ENCODE measurements at regions not wholly inside any gene's neighbourhood (a gene's known extent, or its start where the extent isn't known, plus 50 kb on each side); places are given as distances from the start of the nearest gene placed in this dataset.
"Not testable (repeated sequence)": the region's sequence is repeated elsewhere in the genome, so short reads cannot be mapped to it uniquely, and the experiment has no call there.

DNA sequence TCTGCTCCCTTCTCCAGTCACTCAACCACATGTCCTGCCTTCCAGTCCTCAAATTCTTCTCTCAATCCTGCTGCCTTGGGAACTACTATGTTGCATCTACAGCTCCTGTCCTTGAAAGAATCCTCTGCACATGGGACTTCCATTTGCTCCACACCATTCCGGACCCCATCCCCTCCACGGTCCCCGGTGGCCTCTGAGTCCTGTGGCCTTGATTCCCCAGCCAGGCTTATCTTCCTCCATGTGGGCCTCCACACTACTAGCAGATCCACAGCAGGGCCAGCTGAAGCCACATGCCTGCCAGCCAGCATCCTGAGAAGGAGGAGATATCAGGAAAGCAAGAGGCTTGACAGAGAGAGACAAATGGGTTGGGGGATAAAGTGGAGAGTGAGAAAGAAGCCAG, 1323.8 kb downstream of the UQCRFS1 start:
- no peak for DNase-seq

DNA sequence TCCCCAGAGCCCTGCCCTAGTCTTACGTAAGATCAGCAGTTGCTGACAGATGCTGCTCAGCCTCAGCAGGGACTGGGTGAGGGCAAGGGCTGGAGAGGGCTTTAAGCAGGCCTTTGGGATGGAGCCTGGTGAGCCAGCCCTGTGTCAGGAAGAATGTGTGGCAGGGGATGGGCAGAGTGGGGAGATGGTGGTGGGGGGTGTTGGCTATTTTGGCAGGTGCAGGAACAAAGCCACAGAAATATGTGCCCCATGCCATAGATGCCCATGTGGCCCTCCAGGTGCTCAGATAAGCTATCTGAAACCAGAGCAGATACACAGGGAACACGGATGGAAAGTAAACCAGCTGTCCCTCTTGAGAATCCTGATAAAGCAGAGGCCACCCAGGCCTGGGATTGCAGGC, 1325.0 kb downstream of the UQCRFS1 start:
- DNase-seq = no peak

DNA sequence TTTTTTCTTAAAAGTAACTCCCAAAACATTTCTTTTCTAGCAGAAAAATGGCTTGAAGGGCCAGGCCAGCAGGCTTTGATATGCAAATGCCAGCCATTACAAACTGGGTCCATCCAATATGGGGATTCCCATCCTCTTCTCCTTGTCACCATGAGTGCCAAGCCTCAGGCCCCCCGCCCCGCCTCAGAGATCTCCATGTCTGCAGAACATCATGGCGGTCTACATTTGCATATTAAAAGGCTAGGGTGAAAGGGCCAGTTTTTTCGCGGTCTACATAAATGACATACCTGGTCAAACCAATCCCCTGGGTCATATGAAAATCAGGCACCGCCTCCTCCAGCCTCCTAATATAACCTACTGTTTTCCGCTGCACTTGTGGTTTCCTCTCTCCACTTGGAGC, 1327.6 kb downstream of the UQCRFS1 start:
- DNase-seq = no peak

DNA sequence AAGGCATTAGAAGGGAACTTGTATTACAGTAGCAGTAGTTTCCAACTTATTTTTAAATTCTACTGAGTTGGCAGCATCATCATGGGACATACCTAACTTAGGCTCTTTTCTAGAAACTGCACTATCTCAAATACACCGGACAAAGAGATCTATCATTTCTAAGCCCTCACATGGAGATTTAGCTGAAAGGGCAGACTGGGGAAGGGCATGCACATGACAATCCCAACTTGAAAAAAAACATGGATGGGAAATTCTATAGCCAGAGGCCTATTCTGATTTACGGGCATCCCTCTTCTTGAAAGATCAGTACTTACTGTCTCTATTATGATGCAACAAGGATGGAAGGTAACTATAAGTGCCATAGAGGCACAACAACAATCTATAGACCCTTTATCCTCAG, 1328.6 kb downstream of the UQCRFS1 start:
- DNase-seq = no peak

DNA sequence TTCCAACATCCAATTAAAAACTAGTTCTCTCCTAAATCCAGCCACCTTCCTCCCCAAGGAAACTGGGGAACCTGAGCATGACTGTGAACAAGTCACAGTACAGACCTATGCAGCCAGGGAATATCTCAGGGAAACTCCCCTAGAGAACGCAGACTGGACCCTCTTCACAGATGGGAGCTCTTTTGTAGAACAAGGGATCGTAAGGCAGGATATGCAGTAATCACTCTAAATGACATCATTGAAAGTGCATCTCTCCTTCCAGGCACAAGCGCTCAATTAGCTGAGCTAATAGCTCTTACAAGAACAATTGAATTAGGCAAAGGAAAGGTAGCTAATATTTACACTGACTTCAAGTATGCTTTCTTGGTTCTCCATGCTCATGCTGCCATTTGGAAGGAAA, 1331.7 kb downstream of the UQCRFS1 start:
- DNase-seq = no peak

DNA sequence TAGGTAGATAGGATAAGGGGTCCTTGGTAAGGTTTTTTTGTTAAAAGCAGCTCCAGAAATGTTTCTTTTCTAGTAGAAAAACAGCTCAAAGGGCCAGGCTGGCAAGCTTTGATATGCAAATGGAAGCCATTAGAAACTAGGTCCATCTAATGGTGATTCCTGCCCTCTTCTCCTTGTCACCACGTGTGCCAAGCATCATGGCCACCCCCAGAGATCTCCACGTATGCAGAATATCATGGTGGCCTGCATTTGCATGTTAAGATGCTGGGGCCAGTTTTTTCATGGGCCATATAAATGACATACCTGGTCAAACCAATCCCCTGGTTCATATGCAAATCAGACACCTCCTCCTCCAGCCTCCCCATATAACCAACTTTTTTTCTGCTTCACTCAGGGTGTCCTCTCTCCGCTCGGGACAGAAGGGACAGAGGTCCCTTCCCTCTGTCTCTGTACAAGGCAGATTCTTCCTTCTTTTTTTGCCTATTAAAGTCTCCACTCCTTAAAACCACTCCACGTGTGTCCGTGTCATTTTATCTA, 1335.9 kb downstream of the UQCRFS1 start:
- no peak for DNase-seq

DNA sequence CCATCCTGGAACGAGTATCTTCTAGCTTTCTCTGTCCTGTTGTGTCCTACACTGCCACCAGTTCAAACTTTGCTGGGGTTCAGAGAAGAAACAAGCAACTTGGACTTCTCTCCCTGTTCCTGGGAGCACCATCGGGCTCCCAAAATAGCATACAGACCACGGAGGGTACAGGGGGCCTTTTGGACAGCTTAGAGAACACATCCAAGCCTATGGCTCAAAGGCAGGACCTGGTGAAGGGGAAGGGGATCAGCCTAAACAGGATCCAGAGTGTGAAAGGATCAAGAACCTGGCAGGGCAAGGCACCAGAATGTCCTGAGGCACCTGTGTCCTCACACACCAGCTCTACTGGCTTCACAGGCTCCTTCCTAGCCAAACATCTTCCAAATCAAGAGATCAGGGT, 1336.5 kb downstream of the UQCRFS1 start:
- no peak for DNase-seq

DNA sequence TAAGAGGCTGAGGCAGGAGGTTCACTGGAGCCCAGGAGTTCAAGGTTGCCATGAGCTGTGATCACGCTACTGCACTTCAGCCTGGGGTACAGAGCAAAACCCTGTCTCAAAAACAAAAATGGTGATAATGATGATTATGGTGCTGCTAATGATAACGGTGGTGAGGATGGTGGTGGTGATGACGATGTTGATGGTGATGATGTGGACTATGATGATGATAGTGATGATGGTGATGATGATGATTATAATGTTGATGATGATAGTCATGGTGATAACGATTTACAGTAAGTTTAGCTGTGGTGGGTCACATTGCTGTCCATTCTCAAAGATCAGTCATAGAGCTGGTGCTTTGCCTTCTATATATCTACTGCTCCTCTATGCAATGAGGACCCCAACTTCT, 1340.6 kb downstream of the UQCRFS1 start:
- no peak for DNase-seq

DNA sequence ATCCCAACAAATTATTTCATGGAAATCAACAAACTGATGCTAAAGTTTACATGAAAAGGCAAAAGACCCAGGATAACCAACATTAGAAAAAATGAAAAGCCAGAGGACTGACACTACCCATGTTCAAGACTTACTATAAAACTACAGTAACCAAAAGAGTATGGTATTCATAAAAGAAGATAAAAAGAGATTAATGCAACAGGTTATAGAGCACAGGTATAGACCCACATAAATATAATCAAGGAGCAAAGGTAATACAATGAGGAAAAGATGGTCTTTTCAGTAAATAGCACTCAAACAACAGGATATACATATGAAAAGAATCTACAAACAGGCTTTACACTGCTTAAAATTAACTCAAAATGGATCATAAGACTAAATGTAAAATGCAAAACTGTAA, 1342.7 kb downstream of the UQCRFS1 start:
- DNase-seq = no peak

DNA sequence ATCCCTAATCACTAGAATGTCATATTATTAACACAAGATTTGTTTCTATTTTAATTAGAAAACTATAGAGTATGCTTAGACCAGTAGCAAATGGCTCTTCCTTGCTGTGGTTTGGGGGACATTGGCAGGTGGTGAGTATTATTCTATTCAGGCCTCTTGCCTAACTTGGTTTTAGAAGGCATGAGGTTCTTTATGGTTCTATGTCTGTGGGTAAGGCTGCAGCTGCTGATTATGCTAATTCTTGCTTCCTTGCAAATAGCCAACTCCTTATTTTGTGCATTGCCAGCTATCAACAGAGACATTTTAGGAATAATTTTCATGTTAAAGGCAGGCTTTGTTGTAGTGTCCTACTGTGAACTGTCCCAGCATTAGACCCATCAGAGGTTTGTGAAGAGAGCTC, 1344.9 kb downstream of the UQCRFS1 start:
- DNase-seq = no peak

DNA sequence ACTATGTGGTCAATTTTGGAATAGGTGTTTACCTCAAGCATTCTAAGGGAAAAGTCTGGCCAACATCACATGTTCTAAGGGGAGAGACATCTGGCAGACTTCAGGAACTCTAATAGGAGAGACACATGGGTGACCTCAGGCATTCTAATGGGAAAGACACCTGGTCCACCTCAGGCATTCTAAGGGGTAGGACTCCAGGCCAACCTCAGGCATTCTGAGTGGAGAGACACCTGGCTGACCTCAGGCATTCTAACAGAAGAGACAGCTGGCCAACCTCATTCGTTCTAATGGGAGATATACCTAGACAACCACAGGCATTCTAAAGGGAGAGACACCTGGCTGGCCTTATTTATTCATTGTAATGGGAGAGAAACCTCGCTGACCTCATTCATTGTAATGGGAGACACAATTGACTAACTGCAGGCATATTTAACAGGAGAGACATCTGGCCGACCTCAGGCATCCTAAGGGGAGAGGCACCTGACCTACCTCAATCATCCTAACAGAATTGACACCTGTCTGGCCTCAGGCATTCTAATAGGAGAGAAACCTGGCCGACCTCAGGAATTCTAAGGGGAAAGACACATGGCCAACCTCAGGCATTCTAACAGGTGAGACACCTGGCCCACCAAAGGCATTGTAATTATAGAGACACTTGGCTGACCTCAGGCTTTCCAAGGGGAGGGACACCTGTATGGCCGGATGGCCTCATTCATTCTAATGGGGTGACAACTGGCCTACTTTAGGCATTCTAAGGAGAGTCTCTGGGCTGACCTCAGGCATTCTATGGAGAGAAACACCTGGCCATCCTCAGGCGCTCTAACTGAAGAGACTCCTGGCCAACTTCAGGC, 1346.8 kb downstream of the UQCRFS1 start:
- no peak for DNase-seq

DNA sequence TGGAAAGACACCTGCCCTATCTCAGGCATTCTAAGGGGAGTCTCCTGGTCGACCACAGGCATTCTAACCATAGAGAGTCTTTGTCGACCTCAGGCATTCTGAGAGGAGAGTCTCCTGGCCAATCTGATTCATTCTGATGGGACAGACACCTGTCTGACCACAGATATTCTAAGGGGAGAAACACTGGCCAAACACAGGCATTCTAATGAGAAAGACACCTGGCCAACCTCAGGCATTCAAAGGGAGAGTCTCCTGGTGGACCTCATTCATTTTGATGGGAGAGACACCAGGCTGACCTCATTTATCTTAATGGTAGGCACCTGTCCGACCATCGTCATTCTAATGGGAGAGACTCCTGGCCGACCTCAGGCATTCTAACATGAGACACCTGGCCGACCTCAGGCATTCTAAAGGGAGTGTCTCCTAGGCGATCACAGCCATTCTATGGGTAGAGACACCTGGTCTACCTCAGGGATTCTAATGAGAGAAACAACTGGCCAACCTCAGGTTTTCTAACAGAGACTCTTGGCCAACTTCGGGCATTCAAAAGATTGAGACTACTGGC, 1351.5 kb downstream of the UQCRFS1 start:
- no peak for DNase-seq

DNA sequence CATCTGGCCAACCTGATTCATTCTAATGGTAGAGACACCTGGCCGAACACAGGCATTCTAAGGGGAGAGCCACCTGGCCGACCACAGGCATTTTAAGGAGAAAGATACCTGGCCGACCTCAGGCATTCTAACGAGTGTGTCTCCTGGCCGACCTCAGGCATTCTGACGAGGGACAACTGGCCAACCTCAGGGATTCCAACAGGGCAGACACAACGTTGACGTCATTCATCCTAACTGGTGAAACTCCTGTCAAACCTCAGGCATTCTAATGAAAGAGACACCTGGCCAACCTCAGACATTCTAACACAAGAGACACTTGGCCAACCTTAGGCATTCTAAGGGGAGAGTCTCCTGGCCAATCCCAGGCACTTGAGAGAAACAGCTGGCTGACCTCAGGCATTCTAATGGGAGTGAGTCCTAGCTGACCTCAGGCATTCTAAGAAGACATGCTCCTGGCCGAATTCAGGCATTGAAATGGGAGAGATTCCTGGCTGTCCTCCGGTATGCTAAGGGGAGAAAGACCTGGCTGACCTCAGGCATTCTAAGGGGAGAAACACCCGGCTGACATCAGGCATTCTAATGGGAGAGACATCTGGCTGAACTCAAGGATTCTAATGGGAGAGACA, 1352.5 kb downstream of the UQCRFS1 start:
- DNase-seq = no peak

DNA sequence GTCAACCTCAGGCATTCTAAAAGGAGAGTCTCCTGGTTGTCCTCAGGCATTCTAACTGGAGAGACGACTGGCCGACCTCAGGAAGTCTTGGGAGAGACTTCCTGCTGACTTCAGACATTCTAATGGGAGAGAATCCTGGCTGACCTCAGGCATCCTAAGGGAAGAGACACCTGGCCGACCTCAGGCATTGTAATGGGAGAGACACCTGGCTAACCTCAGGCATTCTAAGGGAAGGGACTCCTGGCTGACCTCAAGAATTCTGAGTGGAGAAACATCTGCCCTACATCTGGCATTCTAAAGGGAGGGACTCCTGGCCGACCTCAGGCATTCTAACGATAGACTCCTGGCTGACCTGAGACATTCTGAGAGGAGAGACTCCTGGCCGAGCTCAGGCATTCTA, 1353.3 kb downstream of the UQCRFS1 start:
- DNase-seq = no peak

DNA sequence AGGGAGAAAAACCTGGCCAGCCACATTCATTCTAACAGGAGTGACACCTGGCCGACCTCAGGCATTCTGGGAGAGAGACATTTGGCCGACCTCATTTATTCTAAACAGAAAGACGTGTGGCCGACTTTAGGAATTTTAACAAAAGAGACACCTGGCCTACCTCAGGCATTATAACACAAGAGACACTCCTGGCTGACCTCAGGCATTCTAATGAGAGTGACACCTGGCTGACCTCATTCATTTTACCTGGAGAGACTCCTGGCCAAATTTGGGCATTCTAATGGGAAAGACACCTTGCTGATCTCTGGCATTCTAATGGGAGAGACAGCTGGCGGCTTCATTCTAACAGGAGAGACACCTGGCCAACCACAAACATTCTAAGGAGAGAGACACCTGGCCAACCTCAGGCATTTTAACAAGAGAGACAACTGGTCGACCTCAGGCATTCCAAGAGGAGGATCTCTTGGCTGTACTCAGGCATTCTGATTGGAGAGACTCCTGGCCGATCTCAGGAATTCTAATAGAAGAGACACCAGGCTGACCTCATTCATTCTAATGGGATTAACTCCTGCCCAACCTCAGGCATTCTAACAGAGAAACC, 1353.9 kb downstream of the UQCRFS1 start:
- no peak for DNase-seq

DNA sequence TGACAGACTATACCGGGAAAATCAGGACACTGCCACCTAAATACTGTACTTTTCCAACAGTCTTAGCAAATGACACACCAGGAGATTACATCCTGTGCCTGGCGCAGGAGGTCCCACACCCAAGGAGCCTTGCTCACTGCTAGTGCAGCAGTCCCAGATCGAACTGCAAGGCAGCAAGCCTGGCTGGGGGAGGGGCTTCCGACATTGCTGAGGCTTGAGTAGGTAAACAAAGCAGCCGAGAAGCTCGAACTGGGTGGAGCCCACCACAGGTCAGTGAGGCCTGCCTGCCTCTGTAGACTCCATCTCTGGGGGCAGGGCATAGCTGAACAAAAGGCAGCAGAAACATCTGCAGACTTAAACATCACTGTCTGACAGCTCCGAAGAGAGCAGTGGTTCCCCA, 1360.0 kb downstream of the UQCRFS1 start:
- not testable (repeated sequence) for DNase-seq

DNA sequence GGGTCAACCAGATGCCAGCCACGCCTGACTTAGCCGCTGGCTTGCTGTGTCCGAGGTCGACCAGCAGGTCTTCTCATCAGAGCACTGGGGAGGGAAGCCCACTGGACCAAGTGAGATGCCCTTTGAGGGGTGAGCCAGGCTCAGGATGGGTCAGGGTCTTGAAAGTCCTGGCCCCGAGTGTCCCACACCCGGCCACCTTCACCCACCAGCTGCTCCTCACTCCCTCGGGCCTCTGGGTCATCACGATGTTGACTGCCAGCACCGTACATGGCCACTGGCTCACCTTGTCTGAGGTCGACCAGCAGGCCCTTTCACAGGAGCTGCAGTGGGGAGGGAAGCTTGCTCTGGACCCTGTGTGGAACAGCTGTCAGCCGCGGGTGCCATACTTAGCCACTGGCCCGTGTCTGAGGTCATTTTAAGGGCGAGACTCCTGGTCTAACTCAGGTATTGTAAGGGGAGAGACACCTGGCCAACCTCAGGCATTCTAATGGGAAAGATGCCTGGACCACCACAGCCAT, 1361.3 kb downstream of the UQCRFS1 start:
- no peak for DNase-seq

DNA sequence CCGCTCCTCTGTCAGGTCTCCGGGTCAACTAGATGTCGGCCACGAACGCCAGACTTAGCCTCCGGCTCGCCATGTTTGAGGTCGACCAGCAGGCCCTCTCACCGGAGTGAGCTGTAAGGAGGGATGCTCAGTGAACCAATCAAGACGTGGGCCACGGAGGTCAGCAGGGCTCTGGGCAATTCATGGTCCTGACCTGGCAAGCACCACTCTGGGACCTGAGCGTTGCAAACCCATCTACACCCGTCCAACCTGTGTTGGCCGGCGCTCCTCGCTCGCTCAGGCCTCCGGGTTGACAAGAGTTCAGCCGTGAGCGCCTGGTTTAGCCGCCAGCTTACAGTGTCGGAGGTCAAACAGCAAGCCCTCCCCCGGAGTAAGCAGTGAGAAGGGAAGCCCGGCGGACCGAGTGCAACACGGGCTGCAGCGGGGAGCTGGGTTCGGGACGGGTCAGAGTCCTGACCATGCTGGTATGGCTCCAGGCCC, 1361.9 kb downstream of the UQCRFS1 start:
- DNase-seq = no peak

DNA sequence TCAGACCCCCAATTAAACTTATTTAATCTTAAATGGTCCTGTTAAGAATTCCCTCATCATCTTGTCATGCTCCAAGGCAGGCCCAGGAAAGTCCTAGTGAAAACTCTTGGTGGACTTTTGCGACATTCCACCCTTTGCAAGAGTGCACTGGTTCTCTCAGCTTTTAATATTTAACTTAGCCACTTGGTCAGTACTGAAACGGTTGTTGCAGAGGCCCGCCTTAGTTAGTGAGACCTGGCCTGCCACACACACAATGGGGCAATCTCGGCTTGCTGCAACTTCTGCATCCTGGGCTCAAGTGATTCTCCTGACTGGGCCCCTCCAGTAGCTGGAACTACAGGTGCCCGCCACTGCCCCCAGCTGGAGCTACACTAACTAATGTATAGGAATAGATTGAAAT, 1366.0 kb downstream of the UQCRFS1 start:
- DNase-seq = no peak

DNA sequence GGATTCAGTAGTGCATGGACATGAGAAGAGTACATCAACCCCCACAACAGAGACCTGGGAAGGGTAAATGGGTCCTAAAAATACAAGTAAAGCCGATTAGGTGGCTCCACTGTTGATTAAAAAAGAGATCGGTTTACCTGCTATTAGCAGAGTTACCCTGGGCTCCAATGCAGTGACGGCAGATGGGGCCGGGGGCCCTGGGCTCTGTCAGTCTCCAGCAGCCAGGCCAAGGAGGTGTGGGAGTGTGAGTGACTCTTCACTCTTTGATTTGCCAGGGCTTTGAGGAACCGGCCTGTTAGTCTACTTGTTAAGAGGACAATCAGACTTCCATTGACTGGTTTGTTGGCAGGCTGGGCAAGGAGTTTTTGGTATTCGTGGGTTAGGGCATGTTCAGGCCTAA, 1368.7 kb downstream of the UQCRFS1 start:
- no peak for DNase-seq

DNA sequence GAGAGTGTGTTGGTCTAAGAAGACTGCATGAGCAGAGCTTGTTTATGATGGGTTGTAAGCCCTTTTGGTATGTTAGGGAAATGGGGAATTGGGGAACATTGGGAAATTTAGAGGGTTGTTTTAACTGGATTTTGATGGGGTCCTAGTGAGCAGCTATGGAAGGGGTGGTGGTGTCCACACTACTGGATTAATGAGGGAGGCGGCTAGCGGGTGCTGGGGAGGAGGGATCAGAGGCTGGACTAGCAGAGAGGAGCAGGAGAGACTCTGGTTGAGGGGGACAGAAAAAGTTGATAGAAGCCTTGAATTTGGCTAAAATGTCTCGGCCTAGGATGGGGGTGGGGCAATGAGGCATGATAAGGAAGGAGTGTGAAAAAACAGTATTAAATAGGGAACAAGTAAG, 1369.1 kb downstream of the UQCRFS1 start:
- DNase-seq = no peak

DNA sequence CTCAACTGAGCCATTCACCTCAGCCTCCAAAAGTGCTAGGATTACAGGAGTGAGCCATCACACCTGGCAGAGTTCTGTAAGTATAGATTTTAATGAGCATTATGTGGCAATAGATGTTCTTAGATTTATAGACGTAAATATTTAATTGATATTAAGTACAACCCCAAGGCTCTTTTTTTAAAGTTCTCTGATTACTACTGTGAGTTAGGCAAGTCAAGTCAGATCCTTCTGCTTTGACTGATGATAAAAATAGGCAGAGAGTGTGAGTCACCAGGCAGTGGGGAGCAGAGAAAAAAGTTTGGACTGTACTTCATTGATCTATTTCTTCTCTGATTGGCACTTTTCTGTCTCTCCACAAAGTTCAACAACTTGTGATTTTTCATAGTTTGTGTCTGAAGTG, 1379.9 kb downstream of the UQCRFS1 start:
- DNase-seq = no peak

DNA sequence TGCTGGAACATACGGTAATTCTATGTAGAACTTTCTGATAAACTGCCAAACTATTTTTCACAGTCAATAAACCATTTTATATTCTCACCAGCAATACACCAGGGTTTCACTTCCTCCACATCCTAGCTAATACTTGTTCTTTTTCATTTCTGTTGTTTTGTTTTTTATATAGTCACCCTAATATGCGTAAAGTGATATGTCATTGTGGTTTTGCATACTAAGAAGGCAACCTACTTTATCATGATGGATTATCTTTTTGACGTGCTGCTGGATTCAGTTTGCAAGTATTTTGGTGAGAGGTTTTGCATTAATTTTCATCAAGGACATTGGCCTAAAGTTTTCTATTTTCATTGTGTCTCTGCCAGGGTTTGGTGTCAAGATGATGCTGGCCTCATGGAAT, 1384.1 kb downstream of the UQCRFS1 start:
- DNase-seq = no peak
